ENCODE measurements at regions not wholly inside any gene's neighbourhood (a gene's known extent, or its start where the extent isn't known, plus 50 kb on each side); places are given as distances from the start of the nearest gene placed in this dataset.
A peak's percentile ranks its signal among the peaks of the same experiment; 100 is the strongest.

GRCh38 chr1:87450615-87451209, 122.0 kb downstream of the LMO4 start:
- TF ChIP-seq POLR2AphosphoS5 (IDR thresholded peaks at IDR 0.05; ENCODE audit: low read depth), result no peak
- TF ChIP-seq CTCF (IDR thresholded peaks at IDR 0.05; ENCODE audit: insufficient read depth, low read length), result no peak
- no peak for TF ChIP-seq GABPA (IDR thresholded peaks at IDR 0.05; ENCODE audit: low read depth)
- no peak for TF ChIP-seq SPI1 (IDR thresholded peaks at IDR 0.05; ENCODE audit: borderline replicate concordance, low read depth)
- no peak for TF ChIP-seq REST (IDR thresholded peaks at IDR 0.05; ENCODE audit: insufficient replicate concordance, low read depth)
- Histone ChIP-seq H3K4me3 (replicated peaks; ENCODE audit: insufficient read depth, low read length) (no peak overlapping the region), H3K27me3 (ENCODE audit: insufficient read depth, poor library complexity, severe bottlenecking) (no peaks in the 10 kb centered on the region), H3K27ac (replicated peaks) (no peak overlapping the region)
- no peak for DNase-seq (ENCODE audit: low read depth in 1 of 2, low spot score in 1 of 2)

- peak in 1 of 2 experiments; percentile 8 for DNase-seq (ENCODE audit: low read depth in 1 of 2, low spot score in 1 of 2)
- no peak for TF ChIP-seq CTCF (IDR thresholded peaks at IDR 0.05; ENCODE audit: insufficient read depth, low read length)
- TF ChIP-seq SPI1 (IDR thresholded peaks at IDR 0.05; ENCODE audit: borderline replicate concordance, low read depth), result no peak
- Histone ChIP-seq H3K27me3 (ENCODE audit: insufficient read depth, poor library complexity, severe bottlenecking) (no peaks in the 10 kb centered on the region), H3K4me3 (replicated peaks; ENCODE audit: insufficient read depth, low read length) (no peak overlapping the region), H3K27ac (replicated peaks) (no peak overlapping the region)
Measured at GRCh38 chr1:87451229-87451920, 122.7 kb downstream of the LMO4 start.

- Histone ChIP-seq H3K27ac (replicated peaks) (no peak overlapping the region), H3K4me3 (replicated peaks; ENCODE audit: insufficient read depth, low read length) (no peak overlapping the region), H3K27me3 (ENCODE audit: insufficient read depth, poor library complexity, severe bottlenecking) (no peaks in the 10 kb centered on the region)
- no peak for DNase-seq (ENCODE audit: low read depth in 1 of 2, low spot score in 1 of 2)
- no peak for TF ChIP-seq GABPA (IDR thresholded peaks at IDR 0.05; ENCODE audit: low read depth)
- peak; percentile 71 for TF ChIP-seq SPI1 (IDR thresholded peaks at IDR 0.05; ENCODE audit: borderline replicate concordance, low read depth)
Measured at GRCh38 chr1:87452648-87453047, 124.0 kb downstream of the LMO4 start.

GRCh38 chr1:87457408-87457807, 128.7 kb downstream of the LMO4 start:
- TF ChIP-seq GABPA (IDR thresholded peaks at IDR 0.05; ENCODE audit: low read depth), result no peak
- no peak overlapping the region for H3K4me3 ChIP-seq (replicated peaks; ENCODE audit: insufficient read depth, low read length)
- no peaks in the 10 kb centered on the region for H3K27me3 ChIP-seq (ENCODE audit: insufficient read depth, poor library complexity, severe bottlenecking)
- no peak for DNase-seq (ENCODE audit: low read depth in 1 of 2, low spot score in 1 of 2)
- no peak overlapping the region for H3K27ac ChIP-seq (replicated peaks)

GRCh38 chr1:87462894-87463293, 134.2 kb downstream of the LMO4 start:
- Histone ChIP-seq H3K27ac (replicated peaks) (no peak overlapping the region), H3K4me3 (replicated peaks; ENCODE audit: insufficient read depth, low read length) (no peak overlapping the region), H3K27me3 (ENCODE audit: insufficient read depth, poor library complexity, severe bottlenecking) (no peaks in the 10 kb centered on the region)
- TF ChIP-seq REST (IDR thresholded peaks at IDR 0.05; ENCODE audit: insufficient replicate concordance, low read depth) (no peak), GABPA (IDR thresholded peaks at IDR 0.05; ENCODE audit: low read depth) (no peak), SPI1 (IDR thresholded peaks at IDR 0.05; ENCODE audit: borderline replicate concordance, low read depth) (no peak), POLR2AphosphoS5 (IDR thresholded peaks at IDR 0.05; ENCODE audit: low read depth) (no peak), CTCF (IDR thresholded peaks at IDR 0.05; ENCODE audit: insufficient read depth, low read length) (no peak)
- no peak for DNase-seq (ENCODE audit: low read depth in 1 of 2, low spot score in 1 of 2)

All from HL-60 (cell line).